ENCODE measurements at regions not wholly inside any gene's neighbourhood (a gene's known extent, or its start where the extent isn't known, plus 50 kb on each side); places are given as distances from the start of the nearest gene placed in this dataset.

DNA sequence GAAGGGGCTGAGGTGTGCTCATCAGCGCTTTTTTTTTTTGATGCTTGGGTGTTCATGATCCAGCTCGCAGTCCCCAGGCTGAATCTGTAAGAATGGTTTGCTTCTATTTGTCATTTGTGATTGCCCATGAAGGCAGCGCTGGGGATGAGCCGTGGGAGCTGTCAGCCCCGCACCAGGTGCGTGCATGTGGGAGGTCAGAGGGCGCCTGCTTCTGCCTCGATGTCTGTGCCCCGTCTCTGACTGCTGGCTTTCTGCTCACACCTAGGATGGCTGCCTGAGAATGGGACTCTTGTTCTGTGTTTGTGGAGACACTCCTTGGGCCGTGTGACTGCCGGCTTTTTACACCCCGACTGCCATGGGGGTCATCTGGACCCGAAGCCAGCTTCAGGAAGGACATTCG, 141.2 kb upstream of the RTL1 start:
- H2BK15ac ChIP-seq (ENCODE audit: low read depth, low read length), result no peak overlapping the region
- no peak overlapping the region for H2BK20ac ChIP-seq (ENCODE audit: low read depth, low read length)
- no peak overlapping the region for H3K27ac ChIP-seq (ENCODE audit: insufficient read depth, low read length)
- 81% methylated on average over 3 of the region's 14 CpGs; no CpG with 5 or more reads in 1 of the 2 experiments for WGBS, 2 experiments (ENCODE audit: extremely low coverage in 2 of 2, insufficient read length in 1 of 2)
- no TSS peak for BruUV-seq (replicated peaks)
- no peak overlapping the region for H3K4me2 ChIP-seq (ENCODE audit: low read depth, low read length)
- POLR2A ChIA-PET (ENCODE audit: unreplicated experiment), result no interaction called here
- no peak overlapping the region for H3K4ac ChIP-seq (ENCODE audit: low read depth, low read length)
- H2AK9ac ChIP-seq (replicated peaks; ENCODE audit: low read depth, low read length, poor library complexity), result no peak overlapping the region
- no peak overlapping the region for H4K5ac ChIP-seq (ENCODE audit: low read depth, low read length)
- dilution Hi-C loops (cut with HindIII; ENCODE audit: low sequenced_read_pairs, unreplicated experiment), result no loop called here
- no peak overlapping the region for H4K91ac ChIP-seq (ENCODE audit: insufficient read depth, low read depth, low read length)
- H3K79me1 ChIP-seq (ENCODE audit: low read depth in 1 of 2, low read length in 2 of 2), result peaks cover 4 to 40% of the 10 kb centered on the region in 2 experiments
- no peaks in the 10 kb centered on the region for H3K27me3 ChIP-seq (ENCODE audit: control insufficient read depth, insufficient read depth, low read length)
- H4K20me1 ChIP-seq (ENCODE audit: insufficient read depth, low read length), result peaks cover 24% of the 10 kb centered on the region
- H3K9me1 ChIP-seq (ENCODE audit: insufficient read depth, low read length), result peaks cover 8% of the 10 kb centered on the region
- H3K18ac ChIP-seq (ENCODE audit: low read depth, low read length), result no peak overlapping the region
- intact Hi-C loops (cut with micrococcal nuclease), result no loop called here
- no peak overlapping the region for H2AK5ac ChIP-seq (ENCODE audit: low read depth, low read length)
- H3K9me3 ChIP-seq (ENCODE audit: control insufficient read depth, insufficient read depth, low read length), result no peaks in the 10 kb centered on the region
- TF ChIP-seq RFX5 (IDR thresholded peaks at IDR 0.05; ENCODE audit: low read depth, low read length), result no peak
- TF ChIP-seq CTCF (conservative IDR thresholded peaks at IDR 0.05; ENCODE audit: low read depth, low read length), result no peak
- TF ChIP-seq, protein P1, sequence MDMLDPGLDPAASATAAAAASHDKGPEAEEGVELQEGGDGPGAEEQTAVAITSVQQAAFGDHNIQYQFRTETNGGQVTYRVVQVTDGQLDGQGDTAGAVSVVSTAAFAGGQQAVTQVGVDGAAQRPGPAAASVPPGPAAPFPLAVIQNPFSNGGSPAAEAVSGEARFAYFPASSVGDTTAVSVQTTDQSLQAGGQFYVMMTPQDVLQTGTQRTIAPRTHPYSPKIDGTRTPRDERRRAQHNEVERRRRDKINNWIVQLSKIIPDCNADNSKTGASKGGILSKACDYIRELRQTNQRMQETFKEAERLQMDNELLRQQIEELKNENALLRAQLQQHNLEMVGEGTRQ (IDR thresholded peaks at IDR 0.05; ENCODE audit: low read depth, low read length), result no peak
- no peak overlapping the region for H3K56ac ChIP-seq (ENCODE audit: extremely low read depth, insufficient read depth, low read length)
- no peaks in the 10 kb centered on the region for H3K4me1 ChIP-seq (ENCODE audit: control insufficient read depth, insufficient read depth, low read length)
- H2BK120ac ChIP-seq (ENCODE audit: low read depth, low read length), result no peak overlapping the region
- no peak overlapping the region for H4K8ac ChIP-seq (ENCODE audit: low read depth in 2 of 2, low read length in 2 of 2)
- no peak overlapping the region for H3K23ac ChIP-seq (ENCODE audit: low read depth, low read length)
- H3K4me3 ChIP-seq (ENCODE audit: insufficient read depth, low read depth, low read length), result no peak overlapping the region
- in situ Hi-C loops (cut with MboI; ENCODE audit: low sequenced_read_pairs), result no loop called here
- no peak for ATAC-seq (ENCODE audit: low read depth)
- DNase-seq, result no peak
- CTCF ChIA-PET, result no interaction called here
- no peak overlapping the region for H3K9ac ChIP-seq (ENCODE audit: low read depth, low read length)
- no peak overlapping the region for H3K14ac ChIP-seq (replicated peaks; ENCODE audit: low read depth, low read length)
- peaks cover 90% of the 10 kb centered on the region for H3K36me3 ChIP-seq (ENCODE audit: control insufficient read depth, insufficient read depth, low read length)
- H2BK5ac ChIP-seq (ENCODE audit: low read depth, low read length, poor library complexity, severe bottlenecking), result no peak overlapping the region
- H2AFZ ChIP-seq (replicated peaks; ENCODE audit: low read length, poor library complexity), result peak overlapping the region; percentile 5
